ENCODE measurements at regions not wholly inside any gene's neighbourhood (a gene's known extent, or its start where the extent isn't known, plus 50 kb on each side); places are given as distances from the start of the nearest gene placed in this dataset.

DNA sequence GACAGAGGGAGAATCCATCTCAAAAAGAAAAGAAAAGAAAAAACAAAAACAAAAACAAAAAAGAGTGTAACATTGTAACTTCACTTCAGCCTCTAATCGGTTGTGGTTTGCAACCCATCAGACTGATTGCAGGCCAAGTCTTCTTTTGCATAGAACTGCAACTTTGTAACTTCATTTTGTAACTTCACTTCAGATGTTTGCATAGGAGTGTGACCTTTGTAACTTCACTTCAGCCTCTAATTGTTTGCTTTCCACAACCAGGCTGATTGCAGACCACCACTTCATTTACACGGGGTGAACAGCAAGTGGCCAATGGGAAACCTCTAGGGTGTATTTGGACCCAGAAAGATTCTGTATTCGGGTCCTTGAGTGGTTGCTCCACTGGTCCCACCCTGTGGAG is 79.1 kb upstream of the CHMP2B start:
- no peak for TF ChIP-seq CTCF (conservative IDR thresholded peaks at IDR 0.05; ENCODE audit: low read length)
- no peak for TF ChIP-seq EZH2phosphoT487 (IDR thresholded peaks at IDR 0.05; ENCODE audit: borderline replicate concordance, low read depth, low read length)

All from OCI-LY7 (cell line).